Transverse colon (tissue), 4 donors: ENCODE measurements at regions not wholly inside any gene's neighbourhood (a gene's known extent, or its start where the extent isn't known, plus 50 kb on each side); places are given as distances from the start of the nearest gene placed in this dataset.
A peak's percentile ranks its signal among the peaks of the same experiment; 100 is the strongest.

Experiments used
- CTCF ChIP-seq, 5 experiments: fragments of 200-600 bp in 3 of 5; fragments of 450-650 bp in 2 of 5; sonication (generic) in 3 of 5; IDR thresholded peaks; 1 replicate in 2 of 5; 2 replicates in 3 of 5; pipeline ENCODE4 v1.5.1; 2016 to 2017; ENCODE audit warnings: antibody characterized with exemption in 5 of 5, inconsistent platforms in 3 of 5, mild to moderate bottlenecking in 2 of 5, moderate library complexity in 1 of 5
- POLR2A ChIP-seq: fragments of 450-650 bp; IDR thresholded peaks from one replicate; pipeline ENCODE4 v1.6.1; 2016; ENCODE audit warnings: antibody characterized with exemption, mild to moderate bottlenecking, moderate library complexity
- POLR2AphosphoS5 ChIP-seq, 3 donors: sonication (generic); formaldehyde crosslinking; IDR thresholded peaks; one replicate each; pipeline ENCODE4 v1.6.1; 2016; ENCODE audit warnings: antibody characterized with exemption in 3 of 3

DNA sequence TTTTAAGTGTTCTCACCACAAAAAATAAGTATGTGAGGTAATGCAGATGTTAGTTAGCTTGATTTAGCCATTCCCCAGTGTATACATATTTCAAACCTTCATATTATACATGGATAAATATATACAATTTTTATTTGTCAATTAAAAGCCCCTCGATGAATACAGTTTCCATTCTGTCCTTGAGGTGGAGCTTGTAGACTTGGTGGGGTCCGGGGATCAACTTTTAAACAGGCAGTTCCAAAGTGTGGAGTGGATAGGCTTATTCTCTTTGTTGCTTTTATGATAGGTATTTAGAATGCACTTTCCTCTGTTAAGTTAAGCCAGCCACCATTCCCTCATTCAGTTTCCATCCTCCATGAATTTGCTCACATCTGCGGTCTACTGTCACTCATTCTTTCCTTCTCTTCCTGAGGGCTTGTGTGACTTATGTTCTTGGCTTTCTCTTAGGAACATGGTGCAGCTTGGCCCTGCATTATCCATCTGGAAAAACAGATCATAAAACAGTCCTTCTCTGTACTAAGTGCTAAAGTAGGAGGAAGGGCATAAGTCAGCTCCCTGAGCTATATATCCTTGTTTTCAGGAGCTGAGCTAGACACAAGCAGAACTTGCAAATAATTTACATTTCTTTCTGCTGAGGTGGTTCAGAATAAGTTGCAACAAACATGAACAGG lies 149.1 kb downstream of the NFKBIZ start:
- no peak for TF ChIP-seq CTCF (IDR thresholded peaks at IDR 0.05)
- no peak for TF ChIP-seq POLR2A
- TF ChIP-seq POLR2AphosphoS5 (IDR thresholded peaks at IDR 0.05), result peak; percentile 26 to 55 (median 49)
